ENCODE measurements at regions not wholly inside any gene's neighbourhood (a gene's known extent, or its start where the extent isn't known, plus 50 kb on each side); places are given as distances from the start of the nearest gene placed in this dataset.

DNA sequence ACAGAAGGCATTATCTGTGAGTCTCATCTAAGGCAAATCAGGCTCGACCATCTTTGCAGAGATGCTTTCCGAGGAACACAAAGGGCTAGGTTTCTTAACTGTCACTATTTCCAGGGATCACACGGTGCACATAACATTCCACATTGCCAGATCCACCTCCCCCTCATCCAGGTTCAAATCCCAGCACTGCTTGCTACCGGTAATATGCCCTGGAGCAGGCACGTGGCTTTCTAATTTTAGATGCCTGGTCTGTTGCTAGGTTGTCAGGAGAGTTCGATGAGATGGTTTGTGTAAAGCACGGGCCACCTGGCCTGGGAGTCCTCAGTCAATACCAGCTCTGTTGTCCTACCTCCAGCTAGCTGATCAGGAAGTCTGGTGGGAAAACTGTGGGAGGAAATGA lies 598.6 kb downstream of the NPHP4 start:
- no peak for TF ChIP-seq CEBPB (IDR thresholded peaks at IDR 0.05; ENCODE audit: borderline replicate concordance in 1 of 2, low read depth in 2 of 2, low read length in 2 of 2)
- no peak for TF ChIP-seq POLR2A (IDR thresholded peaks at IDR 0.05; ENCODE audit: low read depth, low read length)
- TF ChIP-seq, protein P1, sequence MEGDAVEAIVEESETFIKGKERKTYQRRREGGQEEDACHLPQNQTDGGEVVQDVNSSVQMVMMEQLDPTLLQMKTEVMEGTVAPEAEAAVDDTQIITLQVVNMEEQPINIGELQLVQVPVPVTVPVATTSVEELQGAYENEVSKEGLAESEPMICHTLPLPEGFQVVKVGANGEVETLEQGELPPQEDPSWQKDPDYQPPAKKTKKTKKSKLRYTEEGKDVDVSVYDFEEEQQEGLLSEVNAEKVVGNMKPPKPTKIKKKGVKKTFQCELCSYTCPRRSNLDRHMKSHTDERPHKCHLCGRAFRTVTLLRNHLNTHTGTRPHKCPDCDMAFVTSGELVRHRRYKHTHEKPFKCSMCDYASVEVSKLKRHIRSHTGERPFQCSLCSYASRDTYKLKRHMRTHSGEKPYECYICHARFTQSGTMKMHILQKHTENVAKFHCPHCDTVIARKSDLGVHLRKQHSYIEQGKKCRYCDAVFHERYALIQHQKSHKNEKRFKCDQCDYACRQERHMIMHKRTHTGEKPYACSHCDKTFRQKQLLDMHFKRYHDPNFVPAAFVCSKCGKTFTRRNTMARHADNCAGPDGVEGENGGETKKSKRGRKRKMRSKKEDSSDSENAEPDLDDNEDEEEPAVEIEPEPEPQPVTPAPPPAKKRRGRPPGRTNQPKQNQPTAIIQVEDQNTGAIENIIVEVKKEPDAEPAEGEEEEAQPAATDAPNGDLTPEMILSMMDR (IDR thresholded peaks at IDR 0.05 in 2 of 3, conservative IDR thresholded peaks at IDR 0.05 in 1 of 3; ENCODE audit: control insufficient read depth in 2 of 3, extremely low read depth in 1 of 3, insufficient read depth in 1 of 3, low read depth in 3 of 3, low read length in 3 of 3), result no peak
- TF ChIP-seq EZH2 (IDR thresholded peaks at IDR 0.05; ENCODE audit: borderline replicate concordance, control insufficient read depth, low read depth, low read length), result no peak
